Hepatocyte (in vitro differentiated cells): ENCODE measurements at regions not wholly inside any gene's neighbourhood (a gene's known extent, or its start where the extent isn't known, plus 50 kb on each side); places are given as distances from the start of the nearest gene placed in this dataset.

Source experiments
- DNase-seq: peaks from one replicate; pipeline ENCODE4 v3.0.0-alpha.2; 2016; ENCODE audit warnings: low spot score
- H2AFZ ChIP-seq: fragments of 200-600 bp; sonication (generic); 2 replicates; pipeline ENCODE4 v1.6.0; 2016; ENCODE audit warnings: antibody characterized with exemption, mild to moderate bottlenecking
- H3K27ac ChIP-seq: fragments of 200-600 bp; sonication (generic); 2 replicates; pipeline ENCODE4 v1.5.1; 2016; ENCODE audit warnings: mild to moderate bottlenecking
- H3K27me3 ChIP-seq: fragments of 200-600 bp; sonication (generic); 2 replicates; pipeline ENCODE4 v1.6.1; 2016
- H3K36me3 ChIP-seq: fragments of 200-600 bp; sonication (generic); replicated peaks from 2 replicates; pipeline ENCODE4 v1.5.1; 2016; ENCODE audit warnings: low read depth; ENCODE audit not compliant: insufficient read depth
- H3K4me1 ChIP-seq: fragments of 200-600 bp; sonication (generic); 2 replicates; pipeline ENCODE4 v1.5.1; 2016; ENCODE audit warnings: mild to moderate bottlenecking, moderate library complexity; ENCODE audit not compliant: insufficient read depth
- H3K4me2 ChIP-seq: fragments of 200-600 bp; sonication (generic); 2 replicates; pipeline ENCODE4 v1.6.0; 2016
- H3K4me3 ChIP-seq: fragments of 200-600 bp; sonication (generic); 2 replicates; pipeline ENCODE4 v1.5.1; 2016; ENCODE audit warnings: mild to moderate bottlenecking
- H3K79me2 ChIP-seq: fragments of 200-600 bp; sonication (generic); 2 replicates; pipeline ENCODE4 v1.6.0; 2017; ENCODE audit warnings: mild to moderate bottlenecking
- H3K9me2 ChIP-seq: fragments of 200-600 bp; sonication (generic); replicated peaks from 2 replicates; pipeline ENCODE4 v1.6.0; 2017; ENCODE audit warnings: mild to moderate bottlenecking; ENCODE audit not compliant: insufficient read depth
- H3K9me3 ChIP-seq: fragments of 200-600 bp; sonication (generic); 2 replicates; pipeline ENCODE4 v1.5.1; 2016; ENCODE audit warnings: low read depth, mild to moderate bottlenecking
- H4K20me1 ChIP-seq: fragments of 200-600 bp; sonication (generic); 2 replicates; pipeline ENCODE4 v1.6.0; 2016; ENCODE audit warnings: mild to moderate bottlenecking; ENCODE audit not compliant: insufficient read depth, poor library complexity, severe bottlenecking
- CTCF ChIP-seq: fragments of 200-600 bp; sonication (generic); IDR thresholded peaks from 2 replicates; pipeline ENCODE4 v1.5.1; 2016; ENCODE audit warnings: antibody characterized with exemption, mild to moderate bottlenecking; ENCODE audit not compliant: poor library complexity
- EZH2 ChIP-seq: fragments of 200-600 bp; sonication (generic); IDR thresholded peaks from 2 replicates; pipeline ENCODE4 v1.6.1; 2016; ENCODE audit warnings: antibody characterized with exemption, mild to moderate bottlenecking, borderline replicate concordance
- EZH2phosphoT487 ChIP-seq: fragments of 200-600 bp; sonication (generic); IDR thresholded peaks from one replicate; pipeline ENCODE4 v1.6.1; 2018; ENCODE audit warnings: antibody characterized with exemption, mild to moderate bottlenecking, low read depth, moderate library complexity; ENCODE audit not compliant: unreplicated experiment, severe bottlenecking
- WGBS: methylation state at CpG from one replicate; pipeline ENCODE4 v1.1.6; 2016; ENCODE audit warnings: low lambda C conversion rate; ENCODE audit errors: missing lambda C conversion rate; 5-methylcytosine and 5-hydroxymethylcytosine counted together

- no peaks in the 10 kb centered on the region for H3K27me3 ChIP-seq
- peaks cover 5% of the 10 kb centered on the region for H3K4me1 ChIP-seq
- H3K9me3 ChIP-seq = no peaks in the 10 kb centered on the region
- no peaks in the 10 kb centered on the region for H3K9me2 ChIP-seq
- no peak overlapping the region for H3K4me3 ChIP-seq
- no peak overlapping the region for H3K4me2 ChIP-seq
- TF ChIP-seq CTCF = no peak
- no peak for TF ChIP-seq EZH2phosphoT487
- no peak for TF ChIP-seq EZH2
- H4K20me1 ChIP-seq = no peaks in the 10 kb centered on the region
- H3K79me2 ChIP-seq = no peaks in the 10 kb centered on the region
- H3K27ac ChIP-seq = no peak overlapping the region
- H2AFZ ChIP-seq = no peak overlapping the region
- WGBS = 90% methylated on average over 10 of the region's 10 CpGs
- no peak for DNase-seq
- H3K36me3 ChIP-seq = no peaks in the 10 kb centered on the region
Measured at GRCh38 chr5:124880903-124881697, 134.7 kb upstream of the ZNF608 start.

GRCh38 chr5:124883681-124884080 is 137.2 kb upstream of the ZNF608 start:
- no peak for DNase-seq
- H3K4me2 ChIP-seq = no peak overlapping the region
- H4K20me1 ChIP-seq = no peaks in the 10 kb centered on the region
- 51% methylated on average over 3 of the region's 3 CpGs for WGBS
- H3K79me2 ChIP-seq = no peaks in the 10 kb centered on the region
- no peaks in the 10 kb centered on the region for H3K27me3 ChIP-seq
- no peak overlapping the region for H2AFZ ChIP-seq
- TF ChIP-seq CTCF (no peak), EZH2 (no peak), EZH2phosphoT487 (no peak)
- H3K36me3 ChIP-seq = no peaks in the 10 kb centered on the region
- no peaks in the 10 kb centered on the region for H3K9me3 ChIP-seq
- no peaks in the 10 kb centered on the region for H3K9me2 ChIP-seq
- peaks cover 14% of the 10 kb centered on the region for H3K4me1 ChIP-seq
- no peak overlapping the region for H3K4me3 ChIP-seq
- H3K27ac ChIP-seq = no peak overlapping the region

GRCh38 chr5:124884114-124884513 is 137.7 kb upstream of the ZNF608 start:
- peaks cover 19% of the 10 kb centered on the region for H3K4me1 ChIP-seq
- WGBS = 63% methylated on average over 6 of the region's 6 CpGs
- H3K4me2 ChIP-seq = no peak overlapping the region
- H3K4me3 ChIP-seq = no peak overlapping the region
- H3K9me3 ChIP-seq = no peaks in the 10 kb centered on the region
- no peak overlapping the region for H2AFZ ChIP-seq
- no peaks in the 10 kb centered on the region for H3K27me3 ChIP-seq
- DNase-seq = no peak
- H3K27ac ChIP-seq = no peak overlapping the region
- H3K9me2 ChIP-seq = no peaks in the 10 kb centered on the region
- H4K20me1 ChIP-seq = no peaks in the 10 kb centered on the region
- no peaks in the 10 kb centered on the region for H3K36me3 ChIP-seq
- no peaks in the 10 kb centered on the region for H3K79me2 ChIP-seq
- TF ChIP-seq EZH2phosphoT487 (no peak), EZH2 (no peak), CTCF (no peak)
